ENCODE measurements at regions not wholly inside any gene's neighbourhood (a gene's known extent, or its start where the extent isn't known, plus 50 kb on each side); places are given as distances from the start of the nearest gene placed in this dataset.
A peak's percentile ranks its signal among the peaks of the same experiment; 100 is the strongest.
"Not testable (repeated sequence)": the region's sequence is repeated elsewhere in the genome, so short reads cannot be mapped to it uniquely, and the experiment has no call there.

DNA sequence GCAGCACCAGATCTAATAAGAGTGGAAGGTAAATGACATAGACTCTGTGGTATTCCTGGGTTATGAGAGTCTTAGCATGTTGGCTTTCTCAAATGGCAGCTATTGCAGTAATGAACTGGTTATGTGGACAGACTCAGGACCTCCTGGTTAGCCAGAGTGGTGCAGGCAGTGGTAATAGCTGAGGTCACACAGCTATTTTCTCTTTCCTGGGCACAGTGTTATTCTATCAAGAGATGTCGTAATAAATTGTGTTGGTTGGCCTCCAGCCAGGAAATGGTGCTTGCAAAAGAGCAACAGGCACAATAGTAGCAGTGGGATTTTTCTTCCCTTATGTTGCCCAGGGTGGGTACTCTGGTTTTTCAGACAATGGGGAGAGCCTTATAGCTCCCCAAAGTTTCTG lies 279.2 kb upstream of the FGF16 start:
- peak; percentile 7 to 20 for DNase-seq

DNA sequence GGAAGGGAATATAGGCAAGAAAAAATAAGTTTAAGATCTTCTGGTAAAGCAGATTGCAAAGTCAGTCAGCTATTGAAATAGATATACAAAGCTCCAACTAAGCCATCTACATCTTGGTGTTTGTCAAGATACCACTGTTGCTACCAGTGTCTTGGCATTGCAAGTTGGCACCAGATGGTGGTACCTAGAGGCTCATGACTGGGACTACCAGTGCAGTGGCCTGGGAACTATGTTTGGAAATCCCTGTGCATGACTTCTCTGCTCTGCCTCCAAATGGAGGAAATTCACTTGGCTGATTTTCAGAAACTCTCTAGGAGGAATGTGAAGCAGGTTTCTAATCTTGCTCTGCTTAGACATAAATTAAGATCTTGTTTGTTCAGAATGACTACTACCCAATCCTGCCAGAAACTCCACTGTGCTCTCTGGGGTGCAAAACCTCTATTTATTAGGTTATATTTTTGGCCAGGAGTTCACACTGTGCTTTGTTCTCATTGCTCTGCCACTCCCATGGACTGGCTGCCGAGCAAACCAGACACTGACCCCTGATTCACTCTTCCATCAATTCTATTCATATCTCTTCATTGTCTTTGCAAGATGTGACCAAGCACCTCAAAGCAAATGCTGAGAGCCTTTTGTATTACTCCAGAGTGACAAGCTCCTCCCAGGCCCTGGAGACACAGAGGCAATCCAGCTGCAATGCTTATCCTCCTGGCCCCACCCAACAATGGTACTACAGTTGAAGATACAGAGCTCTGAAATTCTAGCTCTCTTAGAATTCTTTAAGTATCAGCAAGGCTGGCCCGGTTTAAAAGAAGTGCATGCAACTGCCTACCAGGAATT lies 272.3 kb upstream of the FGF16 start:
- DNase-seq, result no peak

DNA sequence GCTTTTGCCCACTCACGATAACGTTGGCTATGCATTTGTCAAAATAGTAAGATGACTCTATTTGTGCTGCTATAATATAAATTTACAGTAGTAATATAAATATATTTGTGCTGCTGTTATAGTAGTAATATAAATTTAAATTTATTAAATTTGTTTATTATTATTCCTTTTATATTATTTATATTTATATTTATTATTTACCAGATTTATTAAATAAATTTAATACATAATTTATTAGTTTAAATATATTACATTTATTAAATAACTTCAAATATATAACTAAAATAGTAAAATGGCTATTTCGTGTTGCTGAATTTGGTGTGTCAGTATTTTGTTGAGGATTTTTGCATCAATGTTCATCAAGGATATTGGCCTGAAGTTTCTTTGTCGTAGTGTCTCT lies 246.5 kb upstream of the FGF16 start:
- no peak for DNase-seq

DNA sequence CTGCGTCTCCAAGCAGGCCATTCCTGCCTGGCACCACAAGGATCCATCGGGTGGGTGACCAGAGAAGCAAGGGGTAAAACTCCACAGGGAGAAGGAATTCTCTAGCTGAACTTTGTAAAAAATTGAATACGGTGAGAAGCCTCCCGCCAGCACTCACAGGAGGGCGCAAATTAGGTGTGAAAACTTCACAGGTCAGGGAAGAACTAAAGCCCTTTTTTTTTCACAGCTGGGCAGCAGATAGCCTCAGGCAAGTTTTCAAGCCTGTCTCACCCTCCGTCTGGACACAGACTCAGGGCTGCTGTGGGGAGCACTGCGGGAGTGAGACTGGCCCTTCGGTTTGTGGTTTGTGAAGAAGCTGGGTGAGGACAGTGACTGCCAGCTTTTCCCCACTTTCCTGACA lies 224.1 kb upstream of the FGF16 start:
- DNase-seq, result no peak

DNA sequence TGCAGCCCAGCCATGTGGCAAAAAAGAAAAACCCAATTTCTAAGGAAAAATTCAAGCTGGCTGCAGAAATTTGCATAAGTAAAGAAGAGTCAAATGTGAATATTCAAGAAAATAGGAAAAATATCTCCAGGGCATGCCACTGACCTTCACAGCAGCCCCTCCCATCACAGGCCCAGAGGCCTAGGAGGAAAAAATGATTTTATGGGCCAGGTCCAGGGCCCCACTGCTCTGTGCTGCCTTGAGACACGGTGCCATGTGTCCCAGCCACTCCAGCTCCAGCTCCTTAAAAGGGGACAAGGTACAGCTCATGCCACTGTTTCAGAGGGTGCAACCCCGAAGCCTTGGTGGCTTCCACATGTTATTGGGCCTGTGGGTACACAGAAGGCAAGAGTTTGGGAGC lies 182.7 kb upstream of the FGF16 start:
- DNase-seq, result no peak

DNA sequence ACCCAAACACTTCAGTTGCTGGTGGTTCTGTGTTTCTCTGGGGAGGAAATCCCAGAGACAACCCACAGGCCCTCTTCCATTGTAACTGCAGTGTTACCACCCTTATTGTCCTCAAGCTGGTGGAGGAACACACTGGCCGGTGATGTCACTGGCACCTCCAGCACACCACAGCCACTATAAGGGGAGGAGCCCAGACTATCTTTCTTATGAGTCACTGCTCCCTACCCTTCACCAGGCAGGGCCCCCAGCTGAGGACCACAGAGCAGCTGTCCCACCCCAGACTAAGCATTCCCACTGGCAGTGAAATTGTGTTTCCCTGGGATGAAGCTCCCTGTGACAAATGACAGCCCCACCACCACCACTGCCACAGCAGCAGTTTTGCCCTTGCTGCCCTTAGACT lies 171.8 kb upstream of the FGF16 start:
- DNase-seq, result no peak

DNA sequence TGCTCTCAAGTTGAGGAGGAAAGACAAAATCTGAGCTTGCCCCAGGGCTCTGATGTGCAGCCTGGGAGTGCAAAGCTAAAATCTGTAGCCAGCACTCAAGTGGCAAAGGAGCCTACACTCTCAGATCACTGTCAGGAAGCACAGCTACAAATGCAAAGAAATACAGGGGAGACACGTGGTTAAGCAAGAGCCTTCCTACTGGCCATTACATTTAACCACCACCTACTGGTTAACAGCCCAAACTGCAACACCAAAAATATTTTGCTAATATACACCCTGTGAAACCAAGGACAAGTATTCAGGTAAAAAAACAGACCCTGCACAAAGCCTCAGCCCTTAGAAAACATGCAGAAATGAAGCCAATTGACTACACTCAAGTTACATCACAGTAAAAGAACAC lies 170.4 kb upstream of the FGF16 start:
- DNase-seq, result no peak

DNA sequence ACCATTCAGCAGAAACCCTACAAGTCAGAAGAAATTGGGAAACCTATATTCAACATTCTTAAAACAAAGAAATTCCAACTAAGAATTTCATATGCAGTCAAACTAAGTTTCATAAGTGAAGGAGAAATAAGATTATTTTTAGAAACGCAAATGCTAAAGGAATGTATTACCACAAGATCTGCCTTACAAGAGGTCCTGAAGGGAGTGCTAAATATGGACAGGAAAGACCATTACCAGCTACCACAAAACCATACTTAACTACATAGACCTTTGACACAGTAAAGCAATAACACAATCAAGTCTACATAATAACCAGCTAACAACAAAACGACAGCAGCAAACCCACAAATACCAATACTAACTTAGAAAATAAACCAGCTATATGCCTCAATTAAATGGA lies 169.3 kb upstream of the FGF16 start:
- no peak for DNase-seq

DNA sequence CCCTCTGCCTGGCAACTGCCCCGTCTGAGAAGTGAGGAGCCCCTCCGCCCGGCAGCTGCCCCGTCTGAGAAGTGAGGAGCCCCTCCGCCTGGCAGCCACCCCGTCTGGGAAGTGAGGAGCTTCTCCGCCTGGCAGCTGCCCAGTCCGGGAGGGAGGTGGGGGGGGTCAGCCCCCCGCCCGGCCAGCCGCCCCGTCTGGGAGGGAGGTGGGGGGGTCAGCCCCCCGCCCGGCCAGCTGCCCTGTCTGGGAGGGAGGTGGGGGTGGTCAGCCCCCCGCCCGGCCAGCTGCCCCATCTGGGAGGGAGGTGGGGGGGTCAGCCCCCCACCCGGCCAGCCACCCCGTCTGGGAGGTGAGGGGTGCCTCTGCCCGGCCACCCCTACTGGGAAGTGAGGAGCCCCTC lies 167.8 kb upstream of the FGF16 start:
- DNase-seq, result not testable (repeated sequence)

DNA sequence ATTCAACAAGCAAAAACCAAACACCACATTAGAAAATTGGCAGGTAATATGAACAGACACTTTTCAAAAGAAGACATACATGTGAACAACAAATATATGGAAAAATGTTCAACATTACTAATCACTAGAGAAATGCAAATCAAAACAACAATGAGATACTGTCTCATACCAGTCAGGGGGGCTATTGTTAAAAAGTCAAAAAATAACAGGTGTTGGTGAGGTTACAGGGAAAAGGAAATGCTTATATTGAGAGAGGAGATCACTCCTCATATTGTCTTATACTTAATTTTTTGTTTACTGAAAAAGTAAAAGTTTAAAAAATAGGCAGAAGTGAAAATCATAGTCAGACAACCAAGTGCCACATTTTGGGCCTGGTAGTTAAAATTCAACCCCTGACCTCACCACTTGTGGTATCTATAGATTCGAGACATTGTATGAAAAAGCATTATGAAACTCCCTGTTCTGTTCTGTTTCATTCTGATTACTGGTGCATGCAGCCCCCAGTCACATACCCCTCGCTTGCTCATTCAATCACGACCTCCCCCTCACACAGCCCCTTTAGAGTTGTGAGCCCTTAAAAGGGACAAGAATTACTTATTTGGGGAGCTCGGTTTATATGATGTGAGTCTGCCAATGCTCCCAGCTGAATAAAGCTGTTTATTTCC lies 153.7 kb upstream of the FGF16 start:
- DNase-seq, result no peak

DNA sequence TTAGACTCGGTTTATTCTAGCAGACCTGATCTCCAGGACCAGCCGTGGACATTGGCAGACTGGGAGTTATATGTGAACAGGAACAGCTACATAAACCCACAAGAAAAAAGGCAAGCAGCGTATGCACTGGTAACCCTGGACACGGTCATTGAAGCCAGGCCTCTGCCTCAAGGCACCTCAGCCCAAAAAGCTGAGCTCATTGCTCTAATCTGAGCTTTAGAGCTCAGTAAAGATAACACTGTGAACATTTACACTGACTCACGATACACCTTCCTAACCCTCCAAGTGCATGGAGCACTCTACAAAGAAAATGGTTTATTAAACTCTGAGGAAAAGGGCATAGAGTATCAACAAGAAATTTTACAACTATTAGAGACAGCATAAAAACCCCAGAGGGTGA lies 148.9 kb upstream of the FGF16 start:
- DNase-seq, result no peak

DNA sequence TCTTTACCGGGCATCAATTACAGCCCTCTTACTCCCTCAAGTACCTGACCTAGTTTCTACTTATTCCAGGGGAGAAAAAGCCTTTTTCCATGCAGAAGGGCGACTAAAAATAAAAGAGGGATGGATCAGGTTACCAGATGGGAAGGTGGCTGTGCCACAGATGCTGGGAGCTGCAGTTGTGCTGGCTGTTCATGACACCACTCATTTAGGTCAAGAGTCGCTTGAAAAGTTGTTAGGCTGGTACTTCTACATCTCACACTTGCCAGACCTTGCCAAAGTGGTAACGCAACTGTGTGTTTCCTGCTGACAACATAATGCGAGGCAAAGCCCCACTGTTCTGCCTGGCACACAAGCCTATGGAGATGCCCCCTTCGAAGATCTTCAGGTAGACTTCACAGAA lies 148.4 kb upstream of the FGF16 start:
- DNase-seq, result no peak

DNA sequence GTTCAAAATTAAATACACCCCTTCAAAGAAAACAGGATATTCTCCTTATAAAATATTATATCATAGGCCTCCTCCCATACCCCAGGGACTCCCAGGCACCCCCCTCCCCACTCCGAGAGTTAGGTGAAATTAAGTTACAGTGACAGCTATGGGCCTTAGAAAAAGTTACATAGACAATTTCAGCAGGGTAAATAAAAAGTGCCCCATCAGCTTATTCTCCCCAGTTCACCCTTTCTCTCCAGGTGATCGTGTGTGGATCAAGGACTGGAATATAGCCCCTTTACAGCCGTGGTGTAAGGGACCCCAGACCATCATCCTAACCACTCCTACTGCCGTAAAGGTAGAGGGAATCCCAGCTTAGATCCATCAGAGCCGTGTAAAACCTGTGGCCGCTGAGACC lies 147.6 kb upstream of the FGF16 start:
- DNase-seq, result no peak

DNA sequence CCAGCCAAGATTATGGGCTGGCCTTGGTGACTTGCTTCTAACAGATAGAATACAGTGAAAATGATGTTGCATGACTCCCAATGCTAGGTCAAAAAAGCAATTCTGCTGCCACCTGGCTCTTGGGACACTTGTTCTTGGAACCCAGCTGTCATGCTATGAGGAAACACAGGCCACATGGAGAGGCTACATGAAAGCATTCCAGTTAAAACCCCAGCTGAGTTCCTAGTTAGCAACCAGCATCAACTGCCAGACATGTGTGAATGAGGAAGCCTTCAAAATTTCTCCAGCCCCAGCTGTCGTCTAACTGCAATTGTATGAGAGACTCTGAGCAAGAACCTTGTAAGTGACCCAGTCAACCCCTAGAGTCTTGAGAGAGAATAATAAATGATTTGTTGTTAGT lies 105.2 kb upstream of the FGF16 start:
- DNase-seq, result no peak

DNA sequence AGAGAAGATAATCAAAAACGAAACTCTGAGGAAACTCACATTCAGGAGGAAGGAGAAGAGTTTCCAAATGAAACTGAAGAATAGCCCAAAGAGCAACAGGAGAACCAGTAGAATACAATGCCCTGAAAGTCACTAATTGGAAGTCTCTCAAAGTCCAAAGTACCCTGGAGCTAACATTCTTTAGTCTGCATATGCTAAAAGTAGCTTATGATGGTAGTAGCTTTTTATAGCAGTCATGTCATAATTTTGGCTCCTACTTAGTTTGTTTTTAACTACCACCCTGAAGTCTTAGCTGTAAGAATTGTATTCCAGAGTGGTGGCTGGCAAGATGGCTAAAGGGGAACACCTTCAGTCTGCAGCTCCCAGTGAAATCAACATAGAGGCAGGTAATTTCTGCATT lies 100.3 kb upstream of the FGF16 start:
- DNase-seq, result no peak

DNA sequence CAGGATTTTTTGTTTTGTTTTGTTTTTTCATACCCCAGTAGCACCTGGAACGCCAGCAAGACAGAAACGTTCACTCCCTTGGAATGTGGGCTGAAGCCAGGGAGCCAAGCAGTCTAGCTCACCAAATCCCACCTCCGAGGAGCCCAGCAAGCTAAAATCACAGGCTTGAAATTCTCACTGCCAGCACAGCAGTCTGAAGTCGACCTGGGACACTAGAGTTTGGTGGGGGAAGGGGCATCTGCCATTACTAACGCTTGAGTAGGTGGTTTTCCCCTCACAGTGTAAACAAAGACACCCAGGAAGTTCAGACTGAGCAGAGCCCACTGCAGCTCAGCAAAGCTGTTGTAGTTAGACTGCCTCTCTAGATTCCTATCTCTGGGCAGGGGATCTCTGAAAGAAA lies 99.6 kb upstream of the FGF16 start:
- no peak for DNase-seq

DNA sequence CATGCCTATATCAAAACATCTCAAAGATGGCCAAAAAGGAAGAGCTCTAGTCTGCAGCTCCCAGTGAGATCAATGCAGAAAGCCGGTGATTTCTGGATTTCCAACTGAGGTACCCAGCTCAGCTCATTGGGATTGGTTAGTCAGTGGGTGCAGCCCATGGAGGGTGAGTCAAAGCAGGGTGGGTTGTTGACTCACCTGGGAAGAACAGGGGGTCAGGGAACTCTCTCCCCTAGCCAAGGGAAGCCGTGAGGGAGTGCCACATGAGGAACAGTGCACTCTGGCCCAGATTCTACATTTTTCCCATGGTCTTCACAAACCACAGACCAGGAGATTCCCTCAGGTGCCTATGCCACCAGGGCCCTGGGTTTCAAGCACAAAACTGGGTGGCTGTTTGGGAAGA lies 57.3 kb upstream of the FGF16 start:
- no peak for DNase-seq

DNA sequence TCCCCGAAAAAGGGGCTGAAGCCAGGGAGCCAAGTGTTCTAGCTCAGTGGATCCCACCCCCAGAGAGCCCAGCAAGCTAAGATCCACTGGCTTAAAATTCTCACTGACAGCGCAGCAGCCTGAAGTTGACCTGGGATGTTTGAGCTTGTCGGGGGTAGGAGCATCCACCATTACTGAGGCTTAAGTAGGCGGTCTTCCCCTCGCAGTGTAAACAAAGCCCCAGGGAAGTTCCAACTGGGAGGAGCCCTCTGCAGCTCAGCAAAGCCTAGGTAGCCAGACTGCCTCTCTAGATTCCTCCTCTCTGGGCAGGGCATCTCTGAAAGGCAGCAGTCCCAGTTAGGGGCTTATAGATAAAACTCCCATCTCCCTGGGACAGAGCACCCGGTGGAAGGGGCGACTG lies 56.8 kb upstream of the FGF16 start:
- DNase-seq, result not testable (repeated sequence)

DNA sequence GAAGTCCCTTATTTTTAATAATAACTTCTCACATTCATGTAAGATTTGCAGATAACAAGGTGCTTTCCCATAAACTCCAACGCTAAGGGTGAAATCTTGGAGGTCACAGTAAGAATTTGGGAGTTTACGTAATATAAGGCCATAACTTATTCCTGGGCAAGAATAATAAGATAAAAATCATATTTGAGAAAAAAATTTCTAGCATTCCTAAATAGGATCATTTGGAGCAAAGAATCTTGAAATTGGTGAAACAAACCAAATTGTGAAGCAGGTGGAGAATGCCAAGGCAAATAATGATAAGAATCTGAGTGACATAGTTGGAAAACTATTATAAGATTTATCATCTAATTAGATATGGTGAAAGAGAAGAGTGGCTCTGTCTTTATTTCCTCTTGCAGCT lies 50.4 kb upstream of the FGF16 start:
- DNase-seq, result no peak
